ENCODE measurements at regions not wholly inside any gene's neighbourhood (a gene's known extent, or its start where the extent isn't known, plus 50 kb on each side); places are given as distances from the start of the nearest gene placed in this dataset.

DNA sequence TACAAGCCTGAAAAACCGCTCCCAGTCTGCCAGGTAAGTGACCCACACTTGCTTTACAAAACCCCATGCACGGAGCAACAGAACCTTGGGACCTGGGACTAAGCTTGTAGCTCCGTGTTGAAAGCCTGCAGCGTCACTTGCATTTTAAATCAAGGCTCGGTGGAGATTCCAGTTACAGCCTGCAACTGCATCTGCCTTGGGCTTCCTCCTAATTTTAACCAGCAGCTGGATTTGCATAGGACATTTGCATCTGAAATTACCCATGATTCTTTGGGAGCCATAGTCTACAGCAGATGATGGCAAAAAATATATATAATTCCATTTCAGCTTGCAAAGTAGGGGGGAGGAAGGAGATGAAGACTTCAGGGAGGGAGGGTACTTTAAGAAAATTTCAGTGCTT is 62.4 kb upstream of the IGSF21 start:
- no peak for DNase-seq
- Histone ChIP-seq H3K9me3 (no peaks in the 10 kb centered on the region), H3K4me3 (no peak overlapping the region), H3K27ac (no peak overlapping the region), H3K36me3 (no peaks in the 10 kb centered on the region), H3K27me3 (ENCODE audit: low read depth) (peaks cover 12% of the 10 kb centered on the region), H3K4me1 (no peaks in the 10 kb centered on the region)
- intact Hi-C loops (cut with DNase I): no loop called here
- TF ChIP-seq, protein P1, sequence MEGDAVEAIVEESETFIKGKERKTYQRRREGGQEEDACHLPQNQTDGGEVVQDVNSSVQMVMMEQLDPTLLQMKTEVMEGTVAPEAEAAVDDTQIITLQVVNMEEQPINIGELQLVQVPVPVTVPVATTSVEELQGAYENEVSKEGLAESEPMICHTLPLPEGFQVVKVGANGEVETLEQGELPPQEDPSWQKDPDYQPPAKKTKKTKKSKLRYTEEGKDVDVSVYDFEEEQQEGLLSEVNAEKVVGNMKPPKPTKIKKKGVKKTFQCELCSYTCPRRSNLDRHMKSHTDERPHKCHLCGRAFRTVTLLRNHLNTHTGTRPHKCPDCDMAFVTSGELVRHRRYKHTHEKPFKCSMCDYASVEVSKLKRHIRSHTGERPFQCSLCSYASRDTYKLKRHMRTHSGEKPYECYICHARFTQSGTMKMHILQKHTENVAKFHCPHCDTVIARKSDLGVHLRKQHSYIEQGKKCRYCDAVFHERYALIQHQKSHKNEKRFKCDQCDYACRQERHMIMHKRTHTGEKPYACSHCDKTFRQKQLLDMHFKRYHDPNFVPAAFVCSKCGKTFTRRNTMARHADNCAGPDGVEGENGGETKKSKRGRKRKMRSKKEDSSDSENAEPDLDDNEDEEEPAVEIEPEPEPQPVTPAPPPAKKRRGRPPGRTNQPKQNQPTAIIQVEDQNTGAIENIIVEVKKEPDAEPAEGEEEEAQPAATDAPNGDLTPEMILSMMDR (IDR thresholded peaks at IDR 0.05): no peak
- ATAC-seq: no peak

DNA sequence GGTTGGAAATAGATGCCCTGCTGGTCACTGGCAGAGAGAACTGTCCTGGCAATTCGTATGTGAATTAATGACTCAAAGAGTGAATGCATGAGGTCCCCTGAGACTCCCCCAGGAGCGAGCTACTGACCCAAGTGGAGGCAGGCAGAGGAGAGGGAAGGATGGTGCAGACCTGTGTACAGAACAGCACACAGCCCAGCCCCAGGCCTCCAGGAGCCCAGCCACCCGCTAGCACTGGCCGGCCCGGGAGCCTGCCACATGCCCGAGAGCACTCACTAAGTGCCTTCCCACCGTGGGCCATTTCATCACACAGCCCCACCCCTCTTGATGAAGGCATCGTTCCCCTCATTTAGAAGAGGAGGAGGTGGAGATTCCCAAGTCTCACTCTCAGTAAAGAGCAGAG is 62.0 kb upstream of the IGSF21 start:
- H3K36me3 ChIP-seq: no peaks in the 10 kb centered on the region
- no peaks in the 10 kb centered on the region for H3K4me1 ChIP-seq
- H3K27me3 ChIP-seq (ENCODE audit: low read depth): peaks cover 8% of the 10 kb centered on the region
- intact Hi-C loops (cut with DNase I): no loop called here
- no peak for DNase-seq
- no peak overlapping the region for H3K4me3 ChIP-seq
- H3K27ac ChIP-seq: no peak overlapping the region
- no peak for ATAC-seq
- H3K9me3 ChIP-seq: no peaks in the 10 kb centered on the region
- TF ChIP-seq, protein P1 (IDR thresholded peaks at IDR 0.05): no peak

DNA sequence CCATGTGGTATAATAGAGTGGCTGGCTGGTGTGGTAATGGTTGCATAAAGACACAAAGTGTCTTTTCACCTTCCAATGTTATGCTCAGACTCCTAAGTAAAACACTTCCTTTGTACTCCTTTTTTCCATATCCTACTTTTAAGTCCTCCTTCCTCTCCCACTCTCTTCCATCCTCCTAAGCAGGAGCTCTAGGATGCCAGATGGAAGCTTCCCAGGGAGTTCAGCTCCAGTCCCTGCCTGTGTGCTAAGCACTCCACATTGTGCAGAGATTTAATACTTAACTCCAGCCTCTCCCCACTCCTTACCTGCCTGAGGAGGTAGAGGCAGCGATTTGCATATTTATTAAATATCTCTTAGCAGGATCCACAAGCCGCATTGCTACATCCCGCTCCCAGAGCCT is 60.5 kb upstream of the IGSF21 start:
- Histone ChIP-seq H3K4me3 (no peak overlapping the region), H3K4me1 (no peaks in the 10 kb centered on the region), H3K27ac (no peak overlapping the region), H3K36me3 (no peaks in the 10 kb centered on the region), H3K9me3 (no peaks in the 10 kb centered on the region), H3K27me3 (ENCODE audit: low read depth) (peaks cover 12% of the 10 kb centered on the region)
- TF ChIP-seq, protein P1 (IDR thresholded peaks at IDR 0.05): no peak
- DNase-seq: no peak
- ATAC-seq: no peak
- intact Hi-C loops (cut with DNase I): no loop called here

DNA sequence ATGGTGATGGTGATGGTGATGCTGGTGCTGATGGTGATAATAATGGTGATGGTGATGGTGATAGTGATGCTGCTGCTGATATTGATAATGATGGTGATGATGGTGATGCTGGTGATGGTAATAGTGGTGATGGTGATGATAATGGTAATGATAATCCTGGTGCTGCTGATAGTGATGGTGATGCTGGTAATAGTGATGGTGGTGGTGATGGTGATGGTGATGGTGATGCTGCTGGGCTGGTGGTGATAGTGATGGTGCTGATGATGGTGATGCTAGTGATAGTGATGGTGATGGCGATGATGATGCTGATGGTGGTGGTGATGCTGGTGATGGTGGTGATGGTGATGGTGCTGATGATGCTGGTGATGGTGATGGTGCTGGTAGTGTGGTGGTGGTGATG is 58.4 kb upstream of the IGSF21 start:
- DNase-seq (no peak), ATAC-seq (no peak)
- no peak overlapping the region for H3K27ac ChIP-seq
- no peaks in the 10 kb centered on the region for H3K9me3 ChIP-seq
- no peaks in the 10 kb centered on the region for H3K4me1 ChIP-seq
- H3K27me3 ChIP-seq (ENCODE audit: low read depth): peaks cover 11% of the 10 kb centered on the region
- TF ChIP-seq, protein P1 (IDR thresholded peaks at IDR 0.05): no peak
- H3K4me3 ChIP-seq: no peak overlapping the region
- H3K36me3 ChIP-seq: no peaks in the 10 kb centered on the region
- intact Hi-C loops (cut with DNase I): no loop called here

GRCh38 chr1:18052671-18053070 is 54.9 kb upstream of the IGSF21 start:
- Histone ChIP-seq H3K36me3 (no peaks in the 10 kb centered on the region), H3K4me3 (no peak overlapping the region), H3K27ac (no peak overlapping the region), H3K27me3 (ENCODE audit: low read depth) (peaks cover 8% of the 10 kb centered on the region), H3K4me1 (no peaks in the 10 kb centered on the region), H3K9me3 (no peaks in the 10 kb centered on the region)
- ATAC-seq (no peak), DNase-seq (no peak)
- intact Hi-C loops (cut with DNase I): no loop called here
- TF ChIP-seq, protein P1 (IDR thresholded peaks at IDR 0.05): no peak

- peaks cover 23% of the 10 kb centered on the region for H3K27me3 ChIP-seq (ENCODE audit: low read depth)
- H3K27ac ChIP-seq: no peak overlapping the region
- ATAC-seq: no peak
- H3K4me3 ChIP-seq: no peak overlapping the region
- H3K4me1 ChIP-seq: no peaks in the 10 kb centered on the region
- no peaks in the 10 kb centered on the region for H3K9me3 ChIP-seq
- no peak for DNase-seq
- TF ChIP-seq, protein P1 (IDR thresholded peaks at IDR 0.05): no peak
- no peaks in the 10 kb centered on the region for H3K36me3 ChIP-seq
- intact Hi-C loops (cut with DNase I): no loop called here
These were observed 52.4 kb upstream of the IGSF21 start for GRCh38 chr1:18055156-18055555.
